GM21619 (cell line): ENCODE measurements at regions not wholly inside any gene's neighbourhood (a gene's known extent, or its start where the extent isn't known, plus 50 kb on each side); places are given as distances from the start of the nearest gene placed in this dataset.

ENCODE experiments used
- ATAC-seq: cut with Tn5 transposase; IDR thresholded peaks from one replicate; pipeline ENCODE4 v1.9.1; 2021; ENCODE audit not compliant: unreplicated experiment

GRCh38 chr3:104519468-104520227, 847.1 kb upstream of the ALCAM start:
- no peak for ATAC-seq

- peak; percentile 27 for ATAC-seq
Measured at GRCh38 chr3:104520228-104520655, 846.5 kb upstream of the ALCAM start.

GRCh38 chr3:104521606-104522336, 844.9 kb upstream of the ALCAM start:
- ATAC-seq: peak; percentile 47

- peak; percentile 23 for ATAC-seq
Measured at GRCh38 chr3:104523136-104523535, 843.6 kb upstream of the ALCAM start.

GRCh38 chr3:104526901-104527401, 839.8 kb upstream of the ALCAM start:
- ATAC-seq: peak; percentile 77

GRCh38 chr3:104530934-104531333, 835.8 kb upstream of the ALCAM start:
- no peak for ATAC-seq

GRCh38 chr3:104536715-104537114, 830.0 kb upstream of the ALCAM start:
- no peak for ATAC-seq

- no peak for ATAC-seq
Measured at GRCh38 chr3:104537323-104537722, 829.4 kb upstream of the ALCAM start.

- no peak for ATAC-seq
Measured at GRCh38 chr3:104546301-104546700, 820.4 kb upstream of the ALCAM start.

GRCh38 chr3:104547031-104547430, 819.7 kb upstream of the ALCAM start:
- ATAC-seq: no peak

- no peak for ATAC-seq
Measured at GRCh38 chr3:104548401-104548800, 818.3 kb upstream of the ALCAM start.

GRCh38 chr3:104549099-104549714, 817.5 kb upstream of the ALCAM start:
- no peak for ATAC-seq

- no peak for ATAC-seq
Measured at GRCh38 chr3:104553121-104553520, 813.6 kb upstream of the ALCAM start.

- ATAC-seq: no peak
Measured at GRCh38 chr3:104554425-104554824, 812.3 kb upstream of the ALCAM start.

GRCh38 chr3:104555728-104556127, 811.0 kb upstream of the ALCAM start:
- ATAC-seq: no peak

GRCh38 chr3:104556372-104557078, 810.2 kb upstream of the ALCAM start:
- ATAC-seq: no peak

- ATAC-seq: no peak
Measured at GRCh38 chr3:104561324-104561723, 805.4 kb upstream of the ALCAM start.

GRCh38 chr3:104564045-104564643, 802.6 kb upstream of the ALCAM start:
- ATAC-seq: no peak

GRCh38 chr3:104566054-104566453, 800.7 kb upstream of the ALCAM start:
- ATAC-seq: no peak

GRCh38 chr3:104575634-104576033, 791.1 kb upstream of the ALCAM start:
- no peak for ATAC-seq

GRCh38 chr3:104578558-104578957, 788.2 kb upstream of the ALCAM start:
- ATAC-seq: no peak
